Breast epithelium (tissue), 4 donors: ENCODE measurements at regions not wholly inside any gene's neighbourhood (a gene's known extent, or its start where the extent isn't known, plus 50 kb on each side); places are given as distances from the start of the nearest gene placed in this dataset.

Source experiments
- DNase-seq, 2 donors: peaks; one replicate each; pipeline ENCODE4 v3.0.0-alpha.2; 2019; ENCODE audit warnings: low spot score in 2 of 2
- H3K27ac ChIP-seq, 2 donors: fragments of 200-600 bp; sonication (generic) in 1 of 2; one replicate each; pipeline ENCODE4 v1.5.1; 2016 to 2019; ENCODE audit warnings: mild to moderate bottlenecking in 1 of 2
- H3K27me3 ChIP-seq, 2 donors: fragments of 200-600 bp; sonication (generic) in 1 of 2; one replicate each; pipeline versions ENCODE4 v1.5.1 to v1.6.0; 2017 to 2019; ENCODE audit warnings: control low read depth in 1 of 2, mild to moderate bottlenecking in 1 of 2
- H3K36me3 ChIP-seq: fragments of 200-600 bp; one replicate; pipeline ENCODE4 v1.5.1; 2019
- H3K4me1 ChIP-seq, 2 donors: fragments of 200-600 bp; sonication (generic); one replicate each; pipeline ENCODE4 v1.5.1; 2016 to 2019; ENCODE audit warnings: control low read depth in 1 of 2
- H3K4me3 ChIP-seq, 3 donors: fragments of 200-600 bp; sonication (generic); 1 replicate in 2 of 3; 2 replicates in 1 of 3; pipeline ENCODE4 v1.5.1; 2016 to 2019; ENCODE audit warnings: mild to moderate bottlenecking in 3 of 3, moderate library complexity in 2 of 3
- H3K9me3 ChIP-seq, 2 donors: fragments of 200-600 bp; sonication (generic) in 1 of 2; one replicate each; pipeline ENCODE4 v1.5.1; 2016 to 2019; ENCODE audit warnings: control low read depth in 1 of 2
- POLR2A ChIP-seq: fragments of 450-650 bp; IDR thresholded peaks from one replicate; pipeline ENCODE4 v1.6.1; 2016; ENCODE audit warnings: antibody characterized with exemption, mild to moderate bottlenecking, moderate library complexity
- POLR2AphosphoS5 ChIP-seq, 3 donors: sonication (generic); formaldehyde crosslinking; IDR thresholded peaks; one replicate each; pipeline ENCODE4 v1.6.1; 2017; ENCODE audit warnings: antibody characterized with exemption in 3 of 3
- intact Hi-C: fragments of 100-400 bp; cut with DNase I; formaldehyde crosslinking; loops from one replicate; pipeline ENCODE4 v1.15.1; 2023; ENCODE audit warnings: low total_unique reads
- TF ChIP-seq, protein P1 (sequence below), 3 donors: fragments of 450-650 bp; IDR thresholded peaks; one replicate each; pipeline ENCODE4 v1.5.1; 2016 to 2017; ENCODE audit warnings: antibody characterized with exemption in 3 of 3, mild to moderate bottlenecking in 3 of 3, moderate library complexity in 3 of 3

- H3K36me3 ChIP-seq, result no peaks in the 10 kb centered on the region
- H3K4me3 ChIP-seq, result no peak overlapping the region
- peaks cover 0 to 2% of the 10 kb centered on the region in 2 donors for H3K9me3 ChIP-seq
- no peaks in the 10 kb centered on the region for H3K27me3 ChIP-seq
- intact Hi-C loops, result no loop called here
- H3K4me1 ChIP-seq, result no peaks in the 10 kb centered on the region
- H3K27ac ChIP-seq, result no peak overlapping the region
- no peak for TF ChIP-seq POLR2AphosphoS5 (IDR thresholded peaks at IDR 0.05)
- TF ChIP-seq, protein P1, sequence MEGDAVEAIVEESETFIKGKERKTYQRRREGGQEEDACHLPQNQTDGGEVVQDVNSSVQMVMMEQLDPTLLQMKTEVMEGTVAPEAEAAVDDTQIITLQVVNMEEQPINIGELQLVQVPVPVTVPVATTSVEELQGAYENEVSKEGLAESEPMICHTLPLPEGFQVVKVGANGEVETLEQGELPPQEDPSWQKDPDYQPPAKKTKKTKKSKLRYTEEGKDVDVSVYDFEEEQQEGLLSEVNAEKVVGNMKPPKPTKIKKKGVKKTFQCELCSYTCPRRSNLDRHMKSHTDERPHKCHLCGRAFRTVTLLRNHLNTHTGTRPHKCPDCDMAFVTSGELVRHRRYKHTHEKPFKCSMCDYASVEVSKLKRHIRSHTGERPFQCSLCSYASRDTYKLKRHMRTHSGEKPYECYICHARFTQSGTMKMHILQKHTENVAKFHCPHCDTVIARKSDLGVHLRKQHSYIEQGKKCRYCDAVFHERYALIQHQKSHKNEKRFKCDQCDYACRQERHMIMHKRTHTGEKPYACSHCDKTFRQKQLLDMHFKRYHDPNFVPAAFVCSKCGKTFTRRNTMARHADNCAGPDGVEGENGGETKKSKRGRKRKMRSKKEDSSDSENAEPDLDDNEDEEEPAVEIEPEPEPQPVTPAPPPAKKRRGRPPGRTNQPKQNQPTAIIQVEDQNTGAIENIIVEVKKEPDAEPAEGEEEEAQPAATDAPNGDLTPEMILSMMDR (IDR thresholded peaks at IDR 0.05), result no peak
- no peak for TF ChIP-seq POLR2A
- no peak for DNase-seq
These were observed 85.2 kb upstream of the MAX start for GRCh38 chr14:65187421-65188049.

DNA sequence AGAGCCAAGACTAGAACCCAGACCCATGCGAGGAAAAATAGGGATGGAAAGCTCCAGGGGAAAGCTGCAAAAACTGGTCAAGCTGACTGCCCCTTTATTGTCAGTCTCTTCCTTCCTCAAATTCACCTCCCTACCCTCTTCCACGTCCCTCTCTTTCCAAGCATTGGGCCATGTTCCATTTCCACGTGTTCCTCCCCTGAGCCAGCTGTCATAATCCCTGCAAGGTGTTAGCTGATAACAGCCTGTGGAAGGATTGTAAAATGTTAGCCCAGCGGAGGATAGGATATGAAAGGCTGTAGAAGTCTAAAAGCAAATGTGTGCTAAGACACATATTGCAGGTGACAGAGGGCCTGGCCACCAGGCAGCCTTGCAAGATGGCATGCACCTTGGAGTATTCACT lies 88.0 kb upstream of the MAX start:
- Histone ChIP-seq H3K27me3 (no peaks in the 10 kb centered on the region), H3K27ac (no peak overlapping the region), H3K36me3 (no peaks in the 10 kb centered on the region), H3K4me1 (no peaks in the 10 kb centered on the region), H3K4me3 (no peak overlapping the region), H3K9me3 (no peaks in the 10 kb centered on the region)
- DNase-seq, result no peak
- intact Hi-C loops, result no loop called here
- TF ChIP-seq, protein P1 (IDR thresholded peaks at IDR 0.05), result no peak
- TF ChIP-seq POLR2A, result no peak
- no peak for TF ChIP-seq POLR2AphosphoS5 (IDR thresholded peaks at IDR 0.05)

DNA sequence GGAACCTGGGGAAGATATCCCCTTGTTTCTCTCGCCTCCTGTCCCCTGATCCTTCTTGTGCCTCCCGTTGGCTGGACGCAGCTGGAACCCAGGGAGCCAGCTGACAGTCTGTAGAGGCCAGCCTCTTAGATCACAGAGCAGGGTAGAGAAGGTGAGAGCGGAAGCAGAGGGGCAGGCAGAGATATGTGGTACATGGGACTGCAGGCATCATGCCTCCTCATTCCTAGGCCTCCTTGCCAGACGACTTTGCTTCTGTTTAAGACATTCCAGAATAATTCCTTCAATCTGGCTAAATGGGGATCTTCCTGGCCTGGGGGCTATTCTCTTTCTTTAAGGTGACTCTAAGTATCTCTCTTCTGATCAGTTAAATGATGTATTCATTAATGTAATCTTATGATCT lies 89.4 kb upstream of the MAX start:
- intact Hi-C loops, result no loop called here
- Histone ChIP-seq H3K27ac (no peak overlapping the region), H3K27me3 (no peaks in the 10 kb centered on the region), H3K36me3 (no peaks in the 10 kb centered on the region), H3K4me1 (no peaks in the 10 kb centered on the region), H3K9me3 (no peaks in the 10 kb centered on the region), H3K4me3 (no peak overlapping the region)
- DNase-seq, result no peak
- TF ChIP-seq POLR2AphosphoS5 (IDR thresholded peaks at IDR 0.05), result no peak
- TF ChIP-seq POLR2A, result no peak
- TF ChIP-seq, protein P1 (IDR thresholded peaks at IDR 0.05), result no peak

- no peaks in the 10 kb centered on the region for H3K4me1 ChIP-seq
- H3K27ac ChIP-seq, result no peak overlapping the region
- no peak for DNase-seq
- intact Hi-C loops, result no loop called here
- no peaks in the 10 kb centered on the region for H3K27me3 ChIP-seq
- H3K9me3 ChIP-seq, result no peaks in the 10 kb centered on the region
- no peak for TF ChIP-seq POLR2A
- TF ChIP-seq, protein P1 (IDR thresholded peaks at IDR 0.05), result no peak
- TF ChIP-seq POLR2AphosphoS5 (IDR thresholded peaks at IDR 0.05), result no peak
- H3K36me3 ChIP-seq, result no peaks in the 10 kb centered on the region
- no peak overlapping the region for H3K4me3 ChIP-seq
These were observed 90.4 kb upstream of the MAX start for GRCh38 chr14:65192686-65193085.

DNA sequence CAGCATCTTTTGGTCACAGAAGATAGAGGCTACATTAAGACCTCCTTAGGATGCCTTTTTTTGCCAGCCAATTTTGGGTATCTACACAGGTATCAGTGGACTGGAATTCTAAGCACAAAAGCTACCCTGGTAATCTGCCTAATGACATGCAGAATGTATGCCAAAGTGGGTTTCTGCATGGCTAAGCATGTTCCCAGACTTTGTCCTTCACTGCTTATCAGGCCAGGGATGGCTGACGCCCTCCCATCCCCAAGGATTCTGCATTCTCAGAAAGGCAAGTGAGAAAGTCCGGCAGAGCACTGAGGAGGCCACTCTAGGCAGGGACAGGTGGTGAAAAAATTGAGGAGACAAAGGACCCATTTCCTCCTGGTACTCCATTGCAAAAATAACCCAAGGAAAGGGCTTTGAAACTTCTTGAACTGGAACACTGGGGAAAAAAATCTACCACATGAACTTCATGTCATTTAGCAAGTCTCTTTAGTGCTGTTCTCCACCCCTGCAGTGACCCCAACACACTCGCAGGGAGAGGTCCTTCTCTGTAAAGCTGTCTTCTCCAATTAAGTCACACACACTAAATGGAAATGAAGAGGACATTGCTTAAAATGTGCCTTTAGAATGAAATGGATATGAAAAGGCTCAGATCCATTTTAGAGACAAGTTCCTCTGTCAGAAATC lies 91.7 kb upstream of the MAX start:
- H3K27ac ChIP-seq, result no peak overlapping the region
- no peak for DNase-seq
- intact Hi-C loops, result no loop called here
- TF ChIP-seq POLR2AphosphoS5 (IDR thresholded peaks at IDR 0.05), result no peak
- TF ChIP-seq POLR2A, result no peak
- TF ChIP-seq, protein P1 (IDR thresholded peaks at IDR 0.05), result no peak
- H3K4me3 ChIP-seq, result no peak overlapping the region
- no peaks in the 10 kb centered on the region for H3K27me3 ChIP-seq
- H3K4me1 ChIP-seq, result no peaks in the 10 kb centered on the region
- no peaks in the 10 kb centered on the region for H3K9me3 ChIP-seq
- H3K36me3 ChIP-seq, result no peaks in the 10 kb centered on the region
